ENCODE measurements at regions not wholly inside any gene's neighbourhood (a gene's known extent, or its start where the extent isn't known, plus 50 kb on each side); places are given as distances from the start of the nearest gene placed in this dataset.

GRCh38 chr20:47950124-47950912, 165.0 kb upstream of the SULF2 start:
- peaks cover 30% of the 10 kb centered on the region for H3F3A ChIP-seq (ENCODE audit: insufficient read depth, low read depth)
- BruUV-seq (replicated peaks): no TSS peak
- POLR2A ChIA-PET (ENCODE audit: unreplicated experiment): interaction anchor here (0.6 to 1.0 kb wide), 4 partner anchors 34 to 345 kb away, joined by 5 to 14 read pairs (median 7); no protein-coding TSS in a partner anchor
- H3K36me3 ChIP-seq (ENCODE audit: low read depth): no peaks in the 10 kb centered on the region
- CTCF ChIA-PET: interaction anchor here (0.7 kb wide), 1 partner anchor 740 kb away, joined by 3 read pairs; no protein-coding TSS in a partner anchor
- H2AFZ ChIP-seq: no peak overlapping the region
- no peaks in the 10 kb centered on the region for H3K9me3 ChIP-seq (ENCODE audit: insufficient read depth, low read depth)
- intact Hi-C loops (cut with micrococcal nuclease; ENCODE audit: unreplicated experiment): loop anchor here (1.0 to 2.0 kb wide), 2 partner anchors 22 to 93 kb away; no protein-coding TSS in a partner anchor
- H4K20me1 ChIP-seq (ENCODE audit: insufficient read depth): no peaks in the 10 kb centered on the region
- peak overlapping the region; percentile 95 for H3K27ac ChIP-seq
- H3K9me2 ChIP-seq (ENCODE audit: insufficient read depth): no peaks in the 10 kb centered on the region
- H3K4me3 ChIP-seq: no peak overlapping the region
- peaks cover 42% of the 10 kb centered on the region for H3K4me1 ChIP-seq (replicated peaks; ENCODE audit: insufficient read depth)
- H3K27me3 ChIP-seq (ENCODE audit: insufficient read depth, low read depth): no peaks in the 10 kb centered on the region
- H3K79me2 ChIP-seq (ENCODE audit: low read depth): no peaks in the 10 kb centered on the region
- TF ChIP-seq EZH2 (IDR thresholded peaks at IDR 0.05; ENCODE audit: low read depth): no peak
- 0 out of 2 replicates have a peak, but pooled peaks have one; percentile 3 for TF ChIP-seq CTCF (conservative IDR thresholded peaks at IDR 0.05)
- H3K4me2 ChIP-seq: peak overlapping the region; percentile 58
- DNase-seq: peak; percentile 81 to 98

- no peaks in the 10 kb centered on the region for H3K27me3 ChIP-seq (ENCODE audit: insufficient read depth, low read depth)
- no peak overlapping the region for H2AFZ ChIP-seq
- peak in 1 of 2 experiments; percentile 85 for DNase-seq
- no peaks in the 10 kb centered on the region for H3K36me3 ChIP-seq (ENCODE audit: low read depth)
- peaks cover 42% of the 10 kb centered on the region for H3K4me1 ChIP-seq (replicated peaks; ENCODE audit: insufficient read depth)
- POLR2A ChIA-PET (ENCODE audit: unreplicated experiment): interaction anchor here (0.6 to 1.0 kb wide), 3 partner anchors 35 to 179 kb away, joined by 3 to 7 read pairs (median 5); no protein-coding TSS in a partner anchor
- intact Hi-C loops (cut with micrococcal nuclease; ENCODE audit: unreplicated experiment): no loop called here
- no peak for TF ChIP-seq CTCF (conservative IDR thresholded peaks at IDR 0.05)
- no peak for TF ChIP-seq EZH2 (IDR thresholded peaks at IDR 0.05; ENCODE audit: low read depth)
- H3K9me3 ChIP-seq (ENCODE audit: insufficient read depth, low read depth): no peaks in the 10 kb centered on the region
- H3K4me2 ChIP-seq: peak overlapping the region; percentile 58
- CTCF ChIA-PET: interaction anchor here (0.6 to 0.7 kb wide), 2 partner anchors 271 to 741 kb away, joined by 3 read pairs; no protein-coding TSS in a partner anchor
- H3K9me2 ChIP-seq (ENCODE audit: insufficient read depth): no peaks in the 10 kb centered on the region
- no peaks in the 10 kb centered on the region for H4K20me1 ChIP-seq (ENCODE audit: insufficient read depth)
- no peaks in the 10 kb centered on the region for H3K79me2 ChIP-seq (ENCODE audit: low read depth)
- no peak overlapping the region for H3K4me3 ChIP-seq
- H3F3A ChIP-seq (ENCODE audit: insufficient read depth, low read depth): peaks cover 30% of the 10 kb centered on the region
- no TSS peak for BruUV-seq (replicated peaks)
- H3K27ac ChIP-seq: peak overlapping the region; percentile 95
Measured at GRCh38 chr20:47949230-47949629, 163.9 kb upstream of the SULF2 start.

- Histone ChIP-seq H3K4me1 (replicated peaks; ENCODE audit: insufficient read depth) (peaks cover 17% of the 10 kb centered on the region), H3K36me3 (ENCODE audit: low read depth) (no peaks in the 10 kb centered on the region), H3K9me2 (ENCODE audit: insufficient read depth) (no peaks in the 10 kb centered on the region), H4K20me1 (ENCODE audit: insufficient read depth) (no peaks in the 10 kb centered on the region), H3K27ac (no peak overlapping the region), H3K27me3 (ENCODE audit: insufficient read depth, low read depth) (no peaks in the 10 kb centered on the region), H3K4me2 (no peak overlapping the region), H3K9me3 (ENCODE audit: insufficient read depth, low read depth) (no peaks in the 10 kb centered on the region), H3F3A (ENCODE audit: insufficient read depth, low read depth) (peaks cover 13% of the 10 kb centered on the region), H3K4me3 (no peak overlapping the region), H3K79me2 (ENCODE audit: low read depth) (no peaks in the 10 kb centered on the region), H2AFZ (no peak overlapping the region)
- TF ChIP-seq CTCF (conservative IDR thresholded peaks at IDR 0.05) (no peak), EZH2 (IDR thresholded peaks at IDR 0.05; ENCODE audit: low read depth) (no peak)
- ChIA-PET CTCF (no interaction called here), POLR2A (ENCODE audit: unreplicated experiment) (no interaction called here)
- no peak for DNase-seq
- no TSS peak for BruUV-seq (replicated peaks)
- intact Hi-C loops (cut with micrococcal nuclease; ENCODE audit: unreplicated experiment): no loop called here
Measured at GRCh38 chr20:47944682-47945081, 159.4 kb upstream of the SULF2 start.
